MM.1S (cell line): ENCODE measurements at regions not wholly inside any gene's neighbourhood (a gene's known extent, or its start where the extent isn't known, plus 50 kb on each side); places are given as distances from the start of the nearest gene placed in this dataset.

Experiments
- DNase-seq: peaks from one replicate; pipeline ENCODE4 v3.0.0-alpha.2; 2015
- H2AFZ ChIP-seq: fragments of 300-600 bp; sonication (generic); 2 replicates; pipeline ENCODE4 v1.6.0; 2016; ENCODE audit warnings: antibody characterized with exemption, low read length
- H3F3A ChIP-seq: fragments of 300-600 bp; sonication (generic); 2 replicates; pipeline ENCODE4 v1.6.1; 2016; ENCODE audit warnings: mild to moderate bottlenecking, antibody characterized with exemption, low read length, moderate library complexity, mixed read lengths; ENCODE audit not compliant: insufficient read depth
- H3K27ac ChIP-seq: fragments of 300-600 bp; sonication (generic); 2 replicates; pipeline ENCODE4 v1.5.1; 2016; ENCODE audit warnings: mild to moderate bottlenecking, low read length
- H3K27me3 ChIP-seq: fragments of 300-600 bp; sonication (generic); replicated peaks from 2 replicates; pipeline ENCODE4 v1.6.0; 2016; ENCODE audit warnings: low read length; ENCODE audit not compliant: insufficient read depth
- H3K36me3 ChIP-seq: fragments of 300-600 bp; sonication (generic); replicated peaks from 2 replicates; pipeline ENCODE4 v1.6.1; 2016; ENCODE audit warnings: mild to moderate bottlenecking, low read length, mixed read lengths; ENCODE audit not compliant: insufficient read depth
- H3K4me1 ChIP-seq: fragments of 300-600 bp; sonication (generic); 2 replicates; pipeline ENCODE4 v1.6.1; 2016; ENCODE audit warnings: low read length, mixed read lengths
- H3K4me2 ChIP-seq: fragments of 300-600 bp; sonication (generic); 2 replicates; pipeline ENCODE4 v1.6.0; 2016; ENCODE audit warnings: low read depth, low read length
- H3K4me3 ChIP-seq: fragments of 300-600 bp; sonication (generic); 2 replicates; pipeline ENCODE4 v1.5.1; 2016; ENCODE audit warnings: low read length, mixed read lengths
- H3K79me2 ChIP-seq: fragments of 300-600 bp; sonication (generic); 2 replicates; pipeline ENCODE4 v1.6.1; 2016; ENCODE audit warnings: mixed run types, low read length, mixed read lengths
- H3K9ac ChIP-seq: fragments of 300-600 bp; sonication (generic); 2 replicates; pipeline ENCODE4 v1.6.1; 2016; ENCODE audit warnings: low read length, mixed read lengths
- H3K9me2 ChIP-seq: fragments of 300-600 bp; sonication (generic); replicated peaks from 2 replicates; pipeline ENCODE4 v1.6.1; 2016; ENCODE audit warnings: mild to moderate bottlenecking, low read length, mixed read lengths; ENCODE audit not compliant: insufficient read depth
- H3K9me3 ChIP-seq: fragments of 300-600 bp; sonication (generic); replicated peaks from 2 replicates; pipeline ENCODE4 v1.6.1; 2016; ENCODE audit warnings: mild to moderate bottlenecking, low read length, mixed read lengths; ENCODE audit not compliant: insufficient read depth
- H4K20me1 ChIP-seq: fragments of 300-600 bp; sonication (generic); 2 replicates; pipeline ENCODE4 v1.6.1; 2016; ENCODE audit warnings: mild to moderate bottlenecking, low read length, moderate library complexity, mixed read lengths; ENCODE audit not compliant: insufficient read depth
- CTCF ChIP-seq: fragments of 300-600 bp; sonication (generic); IDR thresholded peaks from 2 replicates; pipeline ENCODE4 v1.5.1; 2016; ENCODE audit warnings: antibody characterized with exemption, low read length, mixed read lengths
- EZH2 ChIP-seq: fragments of 300-600 bp; sonication (generic); optimal IDR thresholded peaks from 2 replicates; pipeline ENCODE3; 2017; ENCODE audit warnings: low read depth, mild to moderate bottlenecking, antibody characterized with exemption, low read length, mixed read lengths
- EZH2phosphoT487 ChIP-seq: fragments of 300-600 bp; sonication (generic); IDR thresholded peaks from 2 replicates; pipeline ENCODE4 v1.6.1; 2018; ENCODE audit warnings: antibody characterized with exemption, low read length

GRCh38 chr14:58724702-58725101 lies 86.9 kb downstream of the DACT1 start:
- no peaks in the 10 kb centered on the region for H3K9me3 ChIP-seq
- no peaks in the 10 kb centered on the region for H3K4me1 ChIP-seq
- no peak overlapping the region for H3K4me3 ChIP-seq
- no peaks in the 10 kb centered on the region for H3K79me2 ChIP-seq
- H3K27me3 ChIP-seq: no peaks in the 10 kb centered on the region
- no peaks in the 10 kb centered on the region for H4K20me1 ChIP-seq
- TF ChIP-seq EZH2phosphoT487 (no peak), EZH2 (no peak), CTCF (no peak)
- no peaks in the 10 kb centered on the region for H3F3A ChIP-seq
- no peak for DNase-seq
- H3K4me2 ChIP-seq: no peak overlapping the region
- H3K9me2 ChIP-seq: no peaks in the 10 kb centered on the region
- no peak overlapping the region for H3K9ac ChIP-seq
- H2AFZ ChIP-seq: no peak overlapping the region
- H3K36me3 ChIP-seq: no peaks in the 10 kb centered on the region
- H3K27ac ChIP-seq: no peak overlapping the region

- Histone ChIP-seq H3K9ac (no peak overlapping the region), H3F3A (no peaks in the 10 kb centered on the region), H3K9me3 (no peaks in the 10 kb centered on the region), H3K4me3 (no peak overlapping the region), H3K4me2 (no peak overlapping the region), H3K79me2 (no peaks in the 10 kb centered on the region), H3K36me3 (no peaks in the 10 kb centered on the region), H3K27me3 (no peaks in the 10 kb centered on the region), H3K4me1 (no peaks in the 10 kb centered on the region), H3K9me2 (no peaks in the 10 kb centered on the region), H4K20me1 (no peaks in the 10 kb centered on the region), H3K27ac (no peak overlapping the region), H2AFZ (no peak overlapping the region)
- DNase-seq: no peak
- TF ChIP-seq EZH2phosphoT487: no peak
- no peak for TF ChIP-seq EZH2
- TF ChIP-seq CTCF: no peak
These were observed 87.5 kb downstream of the DACT1 start for GRCh38 chr14:58725226-58725625.

- Histone ChIP-seq H3K79me2 (no peaks in the 10 kb centered on the region), H3K27ac (no peak overlapping the region), H3K9ac (no peak overlapping the region), H2AFZ (no peak overlapping the region), H4K20me1 (no peaks in the 10 kb centered on the region), H3K27me3 (no peaks in the 10 kb centered on the region), H3K4me2 (no peak overlapping the region), H3K4me1 (no peaks in the 10 kb centered on the region), H3K36me3 (no peaks in the 10 kb centered on the region), H3K9me3 (no peaks in the 10 kb centered on the region), H3K4me3 (no peak overlapping the region), H3F3A (no peaks in the 10 kb centered on the region), H3K9me2 (no peaks in the 10 kb centered on the region)
- DNase-seq: no peak
- TF ChIP-seq CTCF (no peak), EZH2phosphoT487 (no peak)
These were observed 88.1 kb downstream of the DACT1 start for GRCh38 chr14:58725871-58726270.
